ENCODE measurements at regions not wholly inside any gene's neighbourhood (a gene's known extent, or its start where the extent isn't known, plus 50 kb on each side); places are given as distances from the start of the nearest gene placed in this dataset.

DNA sequence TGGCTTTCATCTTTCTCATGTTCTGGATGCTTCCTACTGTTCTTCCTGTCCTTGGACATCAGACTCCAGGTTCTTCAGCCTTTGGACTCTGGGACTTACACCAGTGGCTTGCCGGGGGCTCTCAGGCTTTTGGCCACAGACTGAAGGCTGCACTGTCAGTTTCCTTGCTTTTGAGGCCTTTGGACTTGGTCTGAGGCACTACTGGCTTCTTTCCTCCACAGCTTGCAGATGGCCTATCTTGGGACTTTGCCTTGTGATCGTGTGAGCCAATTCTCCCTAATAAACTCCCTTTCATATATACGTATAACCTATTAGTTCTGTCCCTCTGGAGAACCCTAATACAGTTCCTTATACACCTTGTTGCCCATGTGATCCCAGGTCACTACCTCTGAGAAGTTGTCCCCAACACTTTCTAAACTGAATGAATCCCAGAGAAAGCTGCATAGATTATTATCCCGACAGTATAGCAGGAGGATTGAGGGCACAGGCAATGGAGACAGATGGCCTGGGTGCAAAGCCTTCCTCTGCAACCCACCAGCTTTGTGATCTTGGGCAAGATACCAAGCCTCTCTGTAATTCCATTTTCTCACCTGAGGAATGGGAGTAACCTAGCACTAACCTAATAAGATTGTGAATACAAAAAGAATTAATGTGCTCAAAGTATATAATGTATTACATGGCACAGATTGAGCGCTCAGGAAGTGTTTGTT is 449.6 kb upstream of the BRINP1 start:
- DNase-seq, result no peak

DNA sequence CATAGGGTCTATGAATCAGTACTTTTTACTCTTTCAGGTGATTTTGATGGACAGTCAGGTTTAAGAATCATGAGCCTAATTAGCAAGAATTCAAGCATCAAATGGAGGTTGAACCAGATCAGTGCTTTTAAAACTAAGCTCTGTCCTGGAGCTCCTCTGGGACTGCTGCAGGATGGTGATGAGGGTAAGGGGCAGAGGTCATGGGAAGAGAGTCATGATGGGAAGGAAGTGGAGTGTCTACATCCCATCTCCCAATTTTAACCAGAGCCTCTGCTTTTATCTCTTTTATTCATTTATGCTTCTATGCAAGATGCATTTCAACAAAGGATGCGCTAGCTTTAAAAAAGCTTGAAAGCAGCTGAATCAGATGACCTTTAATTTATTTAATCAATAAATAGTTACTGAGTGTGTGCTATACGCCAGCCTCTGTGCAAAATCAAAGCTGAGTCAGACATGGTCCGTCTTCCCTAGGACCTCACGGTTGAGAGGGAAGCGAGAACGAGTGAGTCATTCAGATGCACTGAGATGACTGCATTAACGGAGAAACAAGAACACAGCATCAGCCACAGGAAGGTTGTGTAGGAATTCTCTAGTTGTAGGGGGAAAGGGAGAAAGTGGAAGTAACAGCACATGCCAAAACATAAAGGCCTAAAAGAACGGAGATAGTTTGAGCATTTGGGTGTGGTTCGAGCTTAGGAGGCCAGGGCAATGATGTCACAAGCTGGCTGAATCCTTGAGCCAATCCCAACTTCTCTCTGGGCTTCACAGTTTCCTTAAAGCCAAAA is 441.6 kb upstream of the BRINP1 start:
- no peak for DNase-seq

DNA sequence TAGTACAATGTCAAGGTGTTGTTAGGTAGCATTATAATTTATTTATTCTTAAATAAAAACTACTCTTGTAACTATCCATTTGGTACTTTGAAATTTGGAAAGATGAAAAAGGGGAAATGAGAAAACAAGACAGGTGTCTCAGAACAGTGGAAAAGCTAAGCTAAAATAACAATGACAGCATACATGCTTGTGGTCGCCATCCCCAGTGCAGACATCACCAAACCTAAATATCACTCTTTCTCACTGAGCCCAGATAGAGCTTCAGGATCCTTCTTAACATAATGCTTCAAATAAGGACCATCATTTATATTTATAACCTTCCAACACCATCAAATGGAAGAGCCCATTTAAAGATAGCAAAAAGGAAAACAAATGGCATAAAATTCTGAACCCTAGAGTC is 434.4 kb upstream of the BRINP1 start:
- DNase-seq, result no peak

DNA sequence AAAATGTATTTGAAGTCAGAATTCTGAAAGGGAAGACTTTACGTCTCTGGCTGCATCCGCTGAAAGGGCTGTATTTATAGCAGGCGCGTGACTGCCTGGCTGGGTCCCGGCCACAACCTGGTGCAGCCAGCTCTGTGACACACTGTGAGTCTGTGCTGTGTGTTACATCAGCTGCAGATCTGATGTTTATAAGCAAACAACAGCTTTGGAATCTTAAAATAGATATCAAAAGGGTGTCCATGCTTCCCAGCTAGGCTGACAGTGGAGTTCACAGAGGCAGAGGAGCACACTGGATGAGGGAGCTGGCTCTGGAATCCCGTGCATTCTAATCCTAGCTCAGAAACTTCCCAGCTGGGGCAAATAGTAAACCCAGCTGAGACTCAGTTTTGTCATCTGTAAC is 433.4 kb upstream of the BRINP1 start:
- no peak for DNase-seq

DNA sequence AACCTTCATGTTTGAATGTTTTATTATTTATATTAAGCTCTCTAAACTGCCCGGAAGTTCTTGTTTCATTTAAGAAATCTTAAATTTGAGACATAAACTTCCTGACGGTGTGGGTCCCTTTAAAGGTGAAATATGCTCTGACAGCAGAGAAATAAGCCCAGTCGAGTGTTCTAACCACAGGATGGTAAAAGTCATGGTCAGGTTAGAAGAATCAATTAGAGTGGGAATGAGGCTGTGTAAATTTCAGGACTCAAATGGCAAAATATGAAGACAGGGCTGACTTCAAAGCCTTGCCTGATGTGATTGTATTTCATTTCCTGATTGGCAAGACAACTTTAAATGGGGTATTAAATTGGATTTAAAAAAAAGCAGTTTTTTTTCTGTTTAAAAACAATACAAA is 432.9 kb upstream of the BRINP1 start:
- DNase-seq, result no peak

DNA sequence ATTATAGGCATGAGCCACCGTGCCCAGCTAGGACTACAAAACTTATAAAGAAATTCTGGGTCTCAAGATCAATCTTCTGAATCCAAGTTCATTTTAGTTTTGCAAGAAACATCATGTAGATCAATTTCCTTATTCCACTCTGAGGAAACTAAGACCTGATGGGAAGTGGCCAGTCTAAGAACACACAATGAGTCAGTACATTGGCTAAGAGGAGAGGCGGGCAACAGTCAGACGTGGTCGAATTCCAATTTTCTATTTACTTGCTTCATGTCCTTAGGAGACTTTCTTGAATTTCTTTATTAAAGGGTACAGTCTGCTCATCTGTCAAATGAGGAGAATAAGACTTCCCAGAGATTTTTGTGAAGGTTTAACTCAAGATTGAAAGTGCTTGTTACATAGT is 432.1 kb upstream of the BRINP1 start:
- no peak for DNase-seq

DNA sequence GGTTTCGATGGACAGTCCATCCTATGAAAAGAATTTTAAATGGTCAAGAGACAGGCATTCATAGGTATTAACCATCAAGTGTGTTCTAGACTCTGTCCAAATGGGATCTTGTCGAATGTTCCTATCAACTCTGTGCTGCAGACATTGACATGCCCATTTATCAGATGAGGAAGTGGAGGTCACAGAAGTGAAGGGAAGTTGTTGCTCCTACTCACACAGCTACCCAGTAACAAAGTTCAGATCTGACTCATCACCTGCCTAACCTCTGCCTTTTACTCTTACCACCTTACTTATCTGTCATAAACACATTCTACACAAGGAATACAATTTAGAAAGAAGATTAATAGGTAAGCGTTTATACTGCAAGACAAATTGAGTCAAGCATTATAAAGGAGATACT is 426.2 kb upstream of the BRINP1 start:
- no peak for DNase-seq

DNA sequence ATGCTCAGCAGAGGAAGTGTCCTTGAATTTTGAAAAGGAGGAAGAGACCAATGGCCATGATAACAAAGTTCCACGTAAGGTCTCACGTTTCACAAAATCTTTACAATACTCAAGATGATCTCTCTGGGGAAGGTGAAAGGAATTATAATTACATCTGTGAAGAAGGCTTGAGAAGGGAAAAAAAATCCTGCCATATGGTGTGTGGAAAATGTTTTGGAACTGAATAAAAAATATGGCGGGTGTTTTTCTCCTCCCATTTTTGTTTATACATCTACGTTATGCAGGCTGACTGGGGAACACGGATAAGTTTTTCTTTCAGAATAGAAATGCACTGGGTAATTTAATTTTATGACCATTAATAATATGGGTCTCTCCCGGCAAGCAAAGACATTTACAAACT is 425.6 kb upstream of the BRINP1 start:
- DNase-seq, result no peak

DNA sequence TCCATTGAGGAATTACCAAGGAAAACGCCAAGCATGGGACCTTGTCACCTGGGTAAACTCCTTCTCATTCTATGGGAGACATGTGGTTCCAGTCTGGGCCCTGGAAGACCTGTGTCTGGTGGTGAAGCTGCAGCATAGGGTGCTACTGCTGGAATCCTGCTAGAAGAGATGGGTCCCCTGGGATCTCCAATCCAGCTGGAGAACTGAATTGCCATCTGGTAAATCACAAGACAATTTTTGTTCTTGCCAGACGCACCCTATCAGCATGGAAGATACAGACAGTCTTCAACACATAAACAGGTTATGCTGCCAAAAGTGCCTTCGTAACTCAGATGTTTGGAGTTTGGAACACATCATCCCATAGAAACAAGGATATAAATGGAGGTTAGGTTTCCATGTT is 424.0 kb upstream of the BRINP1 start:
- DNase-seq, result no peak

DNA sequence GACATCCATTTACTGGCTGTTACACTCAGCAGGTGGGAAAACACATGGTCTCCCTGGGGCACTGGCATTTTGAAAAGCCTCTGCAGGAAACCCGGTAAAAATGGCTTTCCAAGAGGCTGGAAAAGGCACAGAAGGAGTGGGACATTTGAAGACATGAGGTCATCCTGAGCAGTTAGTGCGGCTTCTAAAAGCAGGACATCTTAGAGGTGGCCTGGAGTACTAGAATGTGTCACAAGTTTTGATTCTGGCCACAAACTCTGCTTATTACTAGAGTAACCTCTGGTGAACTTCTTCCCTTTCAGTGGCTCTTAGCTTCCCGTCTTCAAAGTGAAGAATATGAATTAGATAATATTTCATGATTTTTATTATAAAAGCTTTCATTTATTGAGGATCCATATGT is 423.0 kb upstream of the BRINP1 start:
- no peak for DNase-seq

DNA sequence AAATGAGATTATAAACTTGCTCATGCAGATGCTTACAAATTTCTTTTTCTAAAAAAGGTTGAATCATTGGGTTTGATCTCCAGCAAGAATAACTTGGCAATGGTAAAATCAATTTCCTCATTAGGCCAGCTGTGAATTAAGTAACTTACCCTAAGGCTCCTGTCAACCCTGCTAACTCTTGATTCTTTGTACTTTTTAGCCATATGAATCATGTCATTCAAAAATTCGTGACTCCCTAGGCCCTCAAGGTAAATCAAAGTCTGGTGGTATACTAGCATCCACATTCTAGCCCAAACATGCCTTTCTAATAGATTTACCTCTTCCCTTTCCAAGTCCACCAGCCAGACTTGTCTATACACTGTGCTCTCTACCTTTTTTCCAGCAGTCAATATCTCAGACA is 420.8 kb upstream of the BRINP1 start:
- no peak for DNase-seq

DNA sequence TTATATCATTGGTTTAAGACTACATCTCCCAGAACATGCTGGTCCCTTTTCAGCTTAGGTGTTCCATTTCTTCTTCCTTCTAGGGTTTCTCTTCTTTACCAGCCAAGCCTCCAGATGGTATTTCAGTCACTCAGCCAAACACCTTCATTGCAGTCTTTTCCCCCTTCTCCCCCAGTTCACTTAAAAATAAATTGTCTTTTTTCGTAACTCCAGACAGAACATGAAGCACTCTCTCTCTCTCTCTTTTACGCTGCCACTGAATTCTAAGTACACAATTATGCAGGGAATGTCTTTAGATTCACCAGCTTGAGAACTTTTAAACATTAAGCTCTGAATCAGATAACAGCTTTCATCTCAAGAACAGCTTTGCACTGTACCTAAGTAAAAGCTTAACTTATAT is 419.7 kb upstream of the BRINP1 start:
- DNase-seq, result no peak

DNA sequence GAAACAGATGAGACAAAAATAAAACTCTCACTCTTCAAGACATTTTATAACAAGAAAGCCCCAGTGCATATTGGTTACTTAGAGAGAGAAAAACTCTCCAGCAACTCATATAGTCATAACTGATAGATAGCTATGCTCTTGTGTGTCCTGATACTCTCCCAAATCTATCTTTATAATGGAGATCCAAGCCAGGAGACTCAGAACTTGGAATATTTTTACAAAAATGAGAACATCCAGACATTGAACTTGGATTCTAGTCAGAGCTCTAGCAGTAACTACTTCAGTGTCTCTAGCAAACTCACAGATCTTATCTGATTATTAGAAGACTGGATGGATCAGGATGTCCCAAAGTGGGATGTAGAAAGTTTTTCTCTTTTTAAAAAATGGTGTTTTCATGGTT is 412.7 kb upstream of the BRINP1 start:
- no peak for DNase-seq

DNA sequence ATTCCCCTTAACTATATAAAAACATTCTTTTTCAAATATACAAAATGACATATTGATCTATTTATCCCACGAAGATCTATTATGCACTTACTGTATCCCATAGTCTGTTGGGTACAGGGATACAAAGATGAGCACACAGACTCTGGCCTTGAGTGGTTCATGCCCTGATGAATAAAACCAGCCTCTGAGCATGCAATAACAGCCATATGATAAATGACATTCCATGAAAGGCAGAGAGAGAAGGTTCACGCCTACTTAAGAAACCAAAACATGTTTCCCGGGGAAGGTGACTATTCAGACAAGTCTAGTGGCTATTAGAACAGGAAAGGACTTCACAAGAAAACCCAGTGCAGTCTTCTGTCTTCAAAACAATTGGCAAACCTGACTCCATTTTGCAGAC is 406.2 kb upstream of the BRINP1 start:
- no peak for DNase-seq

DNA sequence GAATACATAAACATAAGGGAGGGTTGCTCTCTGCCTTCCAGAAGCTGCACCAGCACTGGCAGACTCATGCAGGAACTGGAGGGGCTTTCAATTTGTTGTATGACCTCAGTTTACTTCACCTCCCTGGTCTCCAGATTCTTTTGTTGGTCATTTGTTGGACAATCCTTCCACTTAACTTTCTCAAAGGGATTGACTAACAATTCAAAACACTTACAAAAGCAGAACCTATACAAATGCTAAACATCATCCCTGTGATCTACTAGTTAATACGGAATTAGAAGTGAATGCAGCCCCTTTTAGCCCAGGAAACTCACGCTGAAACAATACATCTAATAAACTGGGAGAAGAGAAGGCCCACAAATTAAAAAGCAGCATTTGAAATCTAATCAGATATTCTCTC is 404.6 kb upstream of the BRINP1 start:
- no peak for DNase-seq

DNA sequence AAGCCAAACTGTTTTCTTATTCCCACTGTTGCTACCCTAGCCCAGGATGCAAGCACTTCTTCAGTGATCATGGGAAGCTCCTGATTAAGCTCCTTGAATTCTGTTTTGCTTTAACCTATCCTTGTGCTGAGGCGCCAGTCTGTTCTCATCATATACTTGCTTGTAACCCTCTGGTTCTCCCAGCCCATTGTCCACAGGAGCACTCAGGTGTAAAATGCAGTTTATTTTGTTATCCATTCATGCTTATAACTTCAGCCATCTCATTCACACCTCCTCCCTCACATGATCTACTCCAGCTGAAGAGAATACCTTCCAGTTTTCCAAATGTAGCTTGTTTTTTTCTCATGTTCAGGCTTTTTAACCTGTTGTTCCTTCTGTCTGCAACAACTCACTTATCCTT is 402.1 kb upstream of the BRINP1 start:
- DNase-seq, result no peak

DNA sequence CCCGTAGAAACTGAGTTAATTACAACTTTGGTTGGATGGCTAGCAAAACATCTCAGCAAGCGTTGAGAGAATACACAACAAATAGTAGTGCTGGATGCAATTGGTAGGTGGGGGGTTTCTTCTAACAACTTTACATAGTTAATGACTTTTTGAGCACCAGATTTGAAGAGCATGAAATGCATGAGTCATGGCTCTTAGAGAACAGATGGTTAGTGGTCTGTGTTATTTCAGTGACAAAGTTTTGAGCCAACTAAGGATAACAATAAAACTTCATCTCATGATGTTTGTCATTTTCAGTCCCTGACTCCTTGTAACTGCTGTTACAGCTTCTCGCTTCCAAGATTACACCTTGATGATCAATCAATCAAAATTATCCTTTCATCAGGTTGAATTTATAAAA is 399.0 kb upstream of the BRINP1 start:
- no peak for DNase-seq

DNA sequence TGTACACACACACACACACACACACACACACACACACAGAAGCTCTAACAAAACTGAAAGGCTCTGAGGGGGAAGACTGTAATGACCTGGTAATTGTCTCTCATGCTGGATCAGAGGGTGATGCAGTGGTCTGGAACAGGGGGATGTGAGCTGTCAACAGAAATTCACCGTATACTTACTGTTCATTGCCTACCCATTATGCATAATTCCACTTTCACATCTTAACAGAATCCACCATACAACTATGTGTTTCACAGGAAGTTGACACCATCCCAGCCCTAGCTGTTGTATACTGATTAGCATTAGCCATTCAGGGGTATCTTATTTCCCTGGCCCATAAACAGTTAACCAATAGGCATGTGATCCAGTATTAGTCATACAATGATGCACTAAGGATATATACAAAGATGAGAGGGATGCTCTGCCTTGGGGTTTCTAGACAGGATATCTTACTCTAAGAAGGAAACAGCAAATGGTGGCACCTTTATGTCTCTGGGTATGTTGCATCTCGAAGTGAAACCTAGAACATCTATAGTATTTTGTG is 396.5 kb upstream of the BRINP1 start:
- no peak for DNase-seq

DNA sequence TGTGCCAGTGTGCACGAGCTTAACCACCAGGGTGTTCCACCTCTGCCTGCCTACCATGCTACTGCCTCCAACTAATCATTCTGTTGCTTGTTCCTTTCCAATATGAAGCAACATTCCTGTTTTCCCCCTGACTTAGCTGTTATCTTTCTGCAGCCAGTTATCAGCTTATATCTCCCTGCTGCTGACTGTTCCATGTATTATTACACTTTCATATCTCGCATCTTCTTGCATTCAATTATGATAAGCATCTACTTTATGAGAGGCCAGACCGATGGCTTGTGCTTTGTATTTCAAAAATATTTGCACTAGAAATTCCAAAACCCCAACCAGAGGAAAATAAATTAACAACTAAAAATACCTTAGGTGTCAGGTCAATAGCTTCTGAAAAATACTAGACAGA is 394.0 kb upstream of the BRINP1 start:
- no peak for DNase-seq

DNA sequence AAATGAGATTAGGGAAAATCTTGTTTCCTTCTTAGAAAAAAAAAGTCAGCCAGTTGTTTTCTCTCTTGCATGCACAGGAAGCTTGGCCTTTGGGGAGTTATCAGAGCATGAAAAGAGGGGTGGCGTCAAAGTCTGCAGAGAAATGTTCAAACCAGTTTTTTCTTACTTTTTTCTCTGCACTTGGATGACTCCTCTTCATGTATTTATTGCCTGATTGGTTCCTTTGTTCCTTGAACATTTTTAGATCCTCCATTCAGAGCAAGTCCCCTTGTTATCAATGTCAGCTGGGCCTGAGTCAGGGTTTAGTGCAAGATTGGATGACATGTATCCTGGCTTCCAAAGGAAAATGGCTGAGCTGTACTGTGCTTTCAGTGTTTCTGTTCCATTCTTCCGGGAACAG is 392.6 kb upstream of the BRINP1 start:
- DNase-seq, result no peak

DNA sequence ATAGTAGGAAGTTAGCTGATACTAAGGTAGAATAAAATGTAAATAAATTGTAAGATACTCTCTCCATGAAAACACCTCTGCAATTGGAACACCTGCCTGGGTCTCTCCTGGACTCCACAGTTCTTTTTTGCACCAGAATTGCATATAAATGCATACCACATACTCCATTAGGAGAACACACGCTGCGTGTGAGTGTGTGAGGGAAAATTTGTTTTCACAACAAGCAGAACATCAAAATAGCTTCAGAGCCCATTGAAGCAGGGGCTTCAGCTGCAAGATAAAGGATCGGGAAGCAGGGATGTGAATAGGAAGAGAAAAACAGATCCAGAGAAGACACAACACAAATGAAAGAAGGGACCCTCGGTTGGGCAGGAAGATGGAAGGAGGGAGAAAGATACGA is 389.8 kb upstream of the BRINP1 start:
- no peak for DNase-seq

DNA sequence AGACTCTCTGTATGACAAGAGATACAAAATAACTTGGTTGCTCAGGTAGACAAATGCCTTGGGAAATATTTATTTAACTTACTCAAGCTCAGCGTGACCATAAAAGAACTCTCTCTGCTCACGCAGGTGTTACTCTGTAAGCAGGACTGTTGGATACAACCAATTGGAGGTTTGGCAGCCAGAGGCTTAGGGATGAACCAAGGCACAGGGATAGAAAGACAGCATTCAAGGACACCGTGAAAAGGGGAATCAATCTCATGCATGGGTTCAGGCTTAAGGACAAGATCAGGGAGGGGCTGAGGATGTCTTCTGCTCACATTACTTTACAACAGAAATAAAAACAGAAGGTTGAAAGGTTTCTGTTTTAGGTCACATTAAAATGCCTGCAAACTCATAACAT is 389.0 kb upstream of the BRINP1 start:
- DNase-seq, result no peak

DNA sequence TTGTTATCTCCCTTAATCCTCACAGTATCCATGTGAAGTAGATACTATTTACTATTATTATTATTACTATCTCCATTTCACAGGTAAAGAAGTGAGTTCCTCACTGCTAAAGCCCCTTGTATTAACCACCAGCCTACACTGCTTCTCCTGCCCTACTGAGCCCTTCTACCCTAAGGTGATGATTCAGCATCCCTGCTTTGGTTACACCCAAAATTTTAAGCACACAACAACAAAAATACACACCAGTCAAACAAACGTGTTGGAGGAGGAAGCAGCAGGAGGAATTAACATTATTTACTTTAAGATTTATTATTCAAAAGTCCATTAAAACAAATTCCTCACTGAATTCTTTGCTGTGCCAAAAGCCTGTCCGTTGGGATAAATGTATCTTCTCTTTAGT is 370.2 kb upstream of the BRINP1 start:
- no peak for DNase-seq
